Osteoblast (primary cell): ENCODE measurements at regions not wholly inside any gene's neighbourhood (a gene's known extent, or its start where the extent isn't known, plus 50 kb on each side); places are given as distances from the start of the nearest gene placed in this dataset.

Experiments used
- DNase-seq: peaks from one replicate; pipeline ENCODE4 v3.0.0; 2011; ENCODE audit warnings: low spot score, mixed read lengths; ENCODE audit not compliant: insufficient read length; ENCODE audit errors: missing footprints
- H2AFZ ChIP-seq: 2 replicates; pipeline ENCODE4 v1.6.0; 2011; ENCODE audit warnings: mild to moderate bottlenecking, low read length
- H3K27ac ChIP-seq: 2 replicates; pipeline ENCODE4 v1.5.1; 2011; ENCODE audit warnings: mild to moderate bottlenecking, low read depth, low read length, moderate library complexity
- H3K27me3 ChIP-seq: 2 replicates; pipeline ENCODE4 v1.6.0; 2012; ENCODE audit warnings: mild to moderate bottlenecking, control low read depth, inconsistent platforms, low read length, moderate library complexity; ENCODE audit not compliant: insufficient read depth
- H3K36me3 ChIP-seq: 2 replicates; pipeline ENCODE4 v1.5.1; 2011; ENCODE audit warnings: mild to moderate bottlenecking, low read length, control low read depth, moderate library complexity; ENCODE audit not compliant: insufficient read depth
- H3K4me1 ChIP-seq: 2 replicates; pipeline ENCODE4 v1.5.1; 2011; ENCODE audit warnings: mild to moderate bottlenecking, low read length, control low read depth, moderate library complexity; ENCODE audit not compliant: insufficient read depth
- H3K4me2 ChIP-seq: 2 replicates; pipeline ENCODE4 v1.6.0; 2011; ENCODE audit warnings: mild to moderate bottlenecking, low read length; ENCODE audit not compliant: insufficient read depth
- H3K4me3 ChIP-seq: fragments of 200-600 bp; sonication (generic); 3 replicates; pipeline ENCODE4 v1.5.1; 2012; ENCODE audit warnings: mild to moderate bottlenecking, low read length, inconsistent platforms; ENCODE audit not compliant: insufficient read depth
- H3K79me2 ChIP-seq: 2 replicates; pipeline ENCODE4 v1.6.0; 2012; ENCODE audit warnings: mild to moderate bottlenecking, low read length, control low read depth, inconsistent platforms; ENCODE audit not compliant: insufficient read depth
- H3K9me3 ChIP-seq: 2 replicates; pipeline ENCODE4 v1.5.1; 2011; ENCODE audit warnings: low read depth, low read length, control low read depth
- H4K20me1 ChIP-seq: 2 replicates; pipeline ENCODE4 v1.6.0; 2012; ENCODE audit warnings: mild to moderate bottlenecking, low read length, control low read depth; ENCODE audit not compliant: insufficient read depth
- CTCF ChIP-seq: IDR thresholded peaks from 2 replicates; pipeline ENCODE4 v1.5.1; 2011; ENCODE audit warnings: mild to moderate bottlenecking, low read depth, low read length, moderate library complexity; ENCODE audit errors: extremely low read depth

- Histone ChIP-seq H3K79me2 (no peaks in the 10 kb centered on the region), H3K36me3 (no peaks in the 10 kb centered on the region), H3K27me3 (no peaks in the 10 kb centered on the region), H3K4me2 (no peak overlapping the region), H3K27ac (no peak overlapping the region), H3K9me3 (no peaks in the 10 kb centered on the region), H2AFZ (no peak overlapping the region), H3K4me1 (peaks cover 4% of the 10 kb centered on the region), H3K4me3 (no peak overlapping the region), H4K20me1 (no peaks in the 10 kb centered on the region)
- no peak for TF ChIP-seq CTCF
- no peak for DNase-seq
Measured at GRCh38 chr5:68134669-68135313, 80.8 kb upstream of the PIK3R1 start.

- Histone ChIP-seq H3K27me3 (no peaks in the 10 kb centered on the region), H4K20me1 (no peaks in the 10 kb centered on the region), H3K27ac (no peak overlapping the region), H2AFZ (no peak overlapping the region), H3K36me3 (no peaks in the 10 kb centered on the region), H3K4me2 (no peak overlapping the region), H3K4me3 (no peak overlapping the region), H3K9me3 (no peaks in the 10 kb centered on the region), H3K4me1 (peaks cover 4% of the 10 kb centered on the region), H3K79me2 (no peaks in the 10 kb centered on the region)
- no peak for TF ChIP-seq CTCF
- no peak for DNase-seq
Measured at GRCh38 chr5:68134033-68134668, 81.4 kb upstream of the PIK3R1 start.

- H3K9me3 ChIP-seq: no peaks in the 10 kb centered on the region
- H2AFZ ChIP-seq: no peak overlapping the region
- DNase-seq: no peak
- no peak overlapping the region for H3K27ac ChIP-seq
- no peak overlapping the region for H3K4me3 ChIP-seq
- H3K4me2 ChIP-seq: no peak overlapping the region
- H3K36me3 ChIP-seq: no peaks in the 10 kb centered on the region
- H3K4me1 ChIP-seq: no peaks in the 10 kb centered on the region
- H3K79me2 ChIP-seq: no peaks in the 10 kb centered on the region
- H3K27me3 ChIP-seq: no peaks in the 10 kb centered on the region
- no peaks in the 10 kb centered on the region for H4K20me1 ChIP-seq
- TF ChIP-seq CTCF: no peak
Measured at GRCh38 chr5:68130253-68130652, 85.3 kb upstream of the PIK3R1 start.

- no peak for TF ChIP-seq CTCF
- no peaks in the 10 kb centered on the region for H3K27me3 ChIP-seq
- H3K36me3 ChIP-seq: no peaks in the 10 kb centered on the region
- H3K4me2 ChIP-seq: no peak overlapping the region
- no peak for DNase-seq
- H2AFZ ChIP-seq: no peak overlapping the region
- no peaks in the 10 kb centered on the region for H3K9me3 ChIP-seq
- no peaks in the 10 kb centered on the region for H4K20me1 ChIP-seq
- no peaks in the 10 kb centered on the region for H3K79me2 ChIP-seq
- no peaks in the 10 kb centered on the region for H3K4me1 ChIP-seq
- no peak overlapping the region for H3K4me3 ChIP-seq
- no peak overlapping the region for H3K27ac ChIP-seq
Measured at GRCh38 chr5:68129364-68129763, 86.2 kb upstream of the PIK3R1 start.
